DND-41 (cell line): ENCODE measurements at regions not wholly inside any gene's neighbourhood (a gene's known extent, or its start where the extent isn't known, plus 50 kb on each side); places are given as distances from the start of the nearest gene placed in this dataset.

Experiments
- ATAC-seq: fragments of 200-7000 bp; cut with Tn5 transposase; 3 replicates; pipeline ENCODE4 v1.9.1; 2021; ENCODE audit warnings: low read depth; ENCODE audit not compliant: insufficient read depth
- DNase-seq: peaks from one replicate; pipeline ENCODE4 v3.0.0-alpha.2; 2020
- H2AFZ ChIP-seq: 2 replicates; pipeline ENCODE4 v1.6.0; 2012; ENCODE audit warnings: low read depth, low read length
- H3K27ac ChIP-seq: 2 replicates; pipeline ENCODE4 v1.5.1; 2012; ENCODE audit warnings: low read length, inconsistent platforms
- H3K27me3 ChIP-seq: fragments of 200-600 bp; sonication (generic); 2 replicates; pipeline ENCODE4 v1.6.0; 2012; ENCODE audit warnings: low read length, mild to moderate bottlenecking, inconsistent platforms; ENCODE audit not compliant: insufficient read depth, poor library complexity
- H3K36me3 ChIP-seq: 2 replicates; pipeline ENCODE4 v1.5.1; 2012; ENCODE audit warnings: low read length, inconsistent platforms; ENCODE audit not compliant: insufficient read depth
- H3K4me1 ChIP-seq: 2 replicates; pipeline ENCODE4 v1.5.1; 2012; ENCODE audit warnings: mild to moderate bottlenecking, low read length; ENCODE audit not compliant: insufficient read depth
- H3K4me2 ChIP-seq: 2 replicates; pipeline ENCODE4 v1.6.0; 2012; ENCODE audit warnings: mild to moderate bottlenecking, moderate library complexity, low read length, inconsistent platforms; ENCODE audit not compliant: insufficient read depth
- H3K4me3 ChIP-seq, 2 experiments: fragments of 200-600 bp in 1 of 2; shearing (Covaris generic) in 1 of 2; 2 replicates each; pipeline ENCODE4 v1.5.1; 2012 to 2016; ENCODE audit warnings: inconsistent platforms in 2 of 2, low read length in 2 of 2, mild to moderate bottlenecking in 2 of 2, low read depth in 1 of 2, moderate library complexity in 1 of 2
- H3K79me2 ChIP-seq: 2 replicates; pipeline ENCODE4 v1.6.0; 2012; ENCODE audit warnings: low read length, inconsistent platforms; ENCODE audit not compliant: insufficient read depth
- H3K9ac ChIP-seq: 2 replicates; pipeline ENCODE4 v1.6.0; 2012; ENCODE audit warnings: low read depth, mild to moderate bottlenecking, inconsistent platforms, low read length, moderate library complexity
- H3K9me3 ChIP-seq: 2 replicates; pipeline ENCODE4 v1.5.1; 2012; ENCODE audit warnings: low read length, moderate library complexity, mild to moderate bottlenecking, inconsistent platforms; ENCODE audit not compliant: insufficient read depth, severe bottlenecking
- H4K20me1 ChIP-seq: 2 replicates; pipeline ENCODE4 v1.6.0; 2012; ENCODE audit warnings: low read length; ENCODE audit not compliant: insufficient read depth
- CTCF ChIP-seq: IDR thresholded peaks from 2 replicates; pipeline ENCODE4 v1.5.1; 2012; ENCODE audit warnings: borderline replicate concordance, low read length, moderate library complexity, mild to moderate bottlenecking; ENCODE audit not compliant: poor library complexity, severe bottlenecking; ENCODE audit errors: extremely low read depth
- EZH2 ChIP-seq: IDR thresholded peaks from 3 replicates; pipeline ENCODE4 v1.6.1; 2012; ENCODE audit warnings: borderline replicate concordance, low read depth, mild to moderate bottlenecking, moderate library complexity, low read length, inconsistent platforms; ENCODE audit not compliant: severe bottlenecking

- H2AFZ ChIP-seq = no peak overlapping the region
- H4K20me1 ChIP-seq = no peaks in the 10 kb centered on the region
- ATAC-seq (no peak), DNase-seq (no peak)
- H3K79me2 ChIP-seq = no peaks in the 10 kb centered on the region
- no peak overlapping the region for H3K4me2 ChIP-seq
- no peaks in the 10 kb centered on the region for H3K9me3 ChIP-seq
- no peaks in the 10 kb centered on the region for H3K36me3 ChIP-seq
- no peak for TF ChIP-seq EZH2
- no peak for TF ChIP-seq CTCF
- no peak overlapping the region for H3K4me3 ChIP-seq
- H3K27ac ChIP-seq = no peak overlapping the region
- no peaks in the 10 kb centered on the region for H3K4me1 ChIP-seq
- H3K9ac ChIP-seq = no peak overlapping the region
- H3K27me3 ChIP-seq = peaks cover 5% of the 10 kb centered on the region
Measured at GRCh38 chr12:125395583-125396215, 330.5 kb downstream of the AACS start.

GRCh38 chr12:125399489-125399888 lies 334.3 kb downstream of the AACS start:
- no peak overlapping the region for H3K4me3 ChIP-seq
- no peak overlapping the region for H3K4me2 ChIP-seq
- H3K4me1 ChIP-seq = no peaks in the 10 kb centered on the region
- DNase-seq (no peak), ATAC-seq (no peak)
- H4K20me1 ChIP-seq = no peaks in the 10 kb centered on the region
- no peaks in the 10 kb centered on the region for H3K9me3 ChIP-seq
- no peak overlapping the region for H3K27ac ChIP-seq
- no peaks in the 10 kb centered on the region for H3K36me3 ChIP-seq
- no peaks in the 10 kb centered on the region for H3K79me2 ChIP-seq
- TF ChIP-seq EZH2 (no peak), CTCF (no peak)
- H3K27me3 ChIP-seq = peaks cover 5% of the 10 kb centered on the region
- H3K9ac ChIP-seq = no peak overlapping the region
- no peak overlapping the region for H2AFZ ChIP-seq

GRCh38 chr12:125402874-125403789 lies 337.9 kb downstream of the AACS start:
- DNase-seq (peak; percentile 35), ATAC-seq (peak; percentile 68; the same call in 2 of the 3 replicates)
- TF ChIP-seq EZH2 (no peak), CTCF (peak; percentile 82)
- no peaks in the 10 kb centered on the region for H3K27me3 ChIP-seq
- no peak overlapping the region for H2AFZ ChIP-seq
- H3K9me3 ChIP-seq = no peaks in the 10 kb centered on the region
- H3K4me1 ChIP-seq = no peaks in the 10 kb centered on the region
- no peaks in the 10 kb centered on the region for H3K36me3 ChIP-seq
- no peak overlapping the region for H3K4me3 ChIP-seq
- no peak overlapping the region for H3K4me2 ChIP-seq
- H3K79me2 ChIP-seq = no peaks in the 10 kb centered on the region
- no peak overlapping the region for H3K27ac ChIP-seq
- no peak overlapping the region for H3K9ac ChIP-seq
- H4K20me1 ChIP-seq = no peaks in the 10 kb centered on the region
